ENCODE measurements at regions not wholly inside any gene's neighbourhood (a gene's known extent, or its start where the extent isn't known, plus 50 kb on each side); places are given as distances from the start of the nearest gene placed in this dataset.

GRCh38 chr2:145047554-145047953 is 527.6 kb upstream of the ZEB2 start:
- no peak for DNase-seq (ENCODE audit: low read depth)

GRCh38 chr2:145044491-145044890 is 524.6 kb upstream of the ZEB2 start:
- DNase-seq (ENCODE audit: low read depth) = no peak

GRCh38 chr2:145043399-145043834 is 523.5 kb upstream of the ZEB2 start:
- no peak for DNase-seq (ENCODE audit: low read depth)

- DNase-seq (ENCODE audit: low read depth) = no peak
These were observed 521.8 kb upstream of the ZEB2 start for GRCh38 chr2:145041706-145042105.

GRCh38 chr2:145040433-145040832 is 520.5 kb upstream of the ZEB2 start:
- no peak for DNase-seq (ENCODE audit: low read depth)

- DNase-seq (ENCODE audit: low read depth) = no peak
These were observed 518.2 kb upstream of the ZEB2 start for GRCh38 chr2:145038041-145038525.

DNA sequence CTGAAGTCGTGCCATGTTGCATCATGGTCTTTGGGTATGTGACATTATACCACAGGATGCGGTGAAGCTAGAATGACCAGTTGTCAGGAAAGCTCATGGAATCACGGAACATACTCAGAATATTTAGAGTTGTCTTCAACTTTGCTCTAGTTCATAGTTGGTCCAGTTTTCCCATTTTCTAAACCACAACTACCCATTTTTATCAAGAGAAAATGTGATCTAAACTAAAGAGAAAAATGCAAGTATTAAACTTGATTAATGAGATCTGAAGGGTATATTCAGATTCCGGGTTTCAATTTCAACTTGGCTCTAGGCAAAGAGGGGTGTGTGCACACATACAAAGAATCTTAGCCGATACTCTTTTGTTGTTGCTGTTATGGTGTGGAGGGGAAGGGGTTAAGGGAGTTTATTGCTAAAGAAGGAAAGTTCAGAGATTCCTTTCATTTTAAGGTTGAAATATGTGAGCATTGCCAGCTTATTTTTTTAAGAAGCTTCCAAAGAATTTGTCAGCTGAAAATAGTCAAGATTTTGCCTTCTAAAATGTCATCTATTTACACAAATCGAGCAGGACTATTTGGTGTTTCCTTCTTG is 516.6 kb upstream of the ZEB2 start:
- no peak for DNase-seq (ENCODE audit: low read depth)

DNA sequence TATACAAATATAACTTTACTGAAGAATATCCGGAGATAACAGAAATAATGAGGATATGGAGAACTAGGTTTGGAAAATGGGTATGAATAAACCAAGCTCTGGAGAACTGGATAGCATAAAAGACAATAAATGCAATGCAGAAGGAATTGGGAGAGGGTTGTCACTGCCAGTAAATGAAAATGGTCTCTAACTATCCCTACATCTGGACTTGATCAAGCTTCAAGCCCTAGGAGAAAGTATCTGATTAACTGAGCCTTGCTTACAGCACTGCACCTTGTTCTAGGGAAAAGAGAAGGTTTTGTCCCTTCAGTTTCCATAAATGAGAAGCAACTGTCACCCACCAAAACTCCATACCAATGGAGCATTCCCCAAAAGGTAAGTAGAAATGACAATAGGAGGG is 514.6 kb upstream of the ZEB2 start:
- DNase-seq (ENCODE audit: low read depth) = no peak

DNA sequence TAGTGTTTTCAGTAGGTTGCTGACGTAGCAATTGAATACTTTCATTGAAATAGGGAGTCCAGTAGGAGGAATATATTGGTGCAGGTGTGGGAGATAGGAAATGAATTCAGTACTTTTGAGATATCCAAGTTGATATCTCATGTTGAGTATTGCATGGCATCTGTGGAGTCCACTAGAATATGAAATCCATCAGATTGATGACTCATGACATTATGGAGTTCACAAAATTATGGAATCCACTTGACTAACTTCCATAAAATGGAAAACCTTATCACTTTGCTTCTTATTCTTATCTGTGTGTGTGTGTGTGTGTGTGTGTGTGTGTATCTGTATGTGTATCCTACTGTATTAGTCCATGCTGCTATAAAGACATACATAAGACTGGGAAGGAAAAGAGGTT is 513.5 kb upstream of the ZEB2 start:
- no peak for DNase-seq (ENCODE audit: low read depth)

DNA sequence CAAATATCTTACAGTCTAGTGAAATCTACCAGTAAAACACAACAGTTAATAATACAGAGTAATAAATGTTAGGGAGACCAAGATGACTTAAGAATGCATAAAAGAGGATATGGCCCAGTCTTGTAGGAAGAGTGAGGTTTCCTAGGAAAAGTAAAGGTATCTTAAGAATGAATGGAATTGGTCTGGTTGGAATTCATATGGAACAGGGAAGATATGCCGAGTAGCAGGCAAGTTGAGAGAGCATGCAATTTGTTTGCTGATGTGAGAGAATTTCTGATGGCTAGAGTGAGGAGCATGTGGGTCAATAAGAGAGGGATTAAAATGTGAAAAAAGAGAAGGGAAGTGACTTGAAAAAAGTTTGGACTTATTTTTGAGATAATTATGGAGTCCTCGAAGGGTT is 512.9 kb upstream of the ZEB2 start:
- DNase-seq (ENCODE audit: low read depth) = no peak

GRCh38 chr2:145029873-145030272 is 510.0 kb upstream of the ZEB2 start:
- DNase-seq (ENCODE audit: low read depth) = no peak

DNA sequence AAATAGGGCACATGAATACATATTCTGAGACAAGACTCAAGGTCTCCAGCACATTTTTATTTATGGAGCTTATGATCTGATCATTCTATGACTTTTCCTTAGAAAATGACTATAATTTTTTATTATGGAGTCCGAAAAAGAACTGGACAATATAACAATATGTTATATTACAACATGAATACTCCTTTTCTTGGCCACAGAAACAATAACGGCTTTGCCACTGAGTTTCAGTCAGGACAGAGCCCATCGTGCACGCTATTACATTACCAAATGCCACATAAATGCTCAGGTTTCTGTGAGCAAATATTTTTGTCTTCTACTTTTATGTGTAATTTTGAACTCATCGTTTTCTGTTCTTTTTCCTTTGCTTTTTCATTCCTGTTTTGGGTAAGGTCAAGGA is 509.2 kb upstream of the ZEB2 start:
- DNase-seq (ENCODE audit: low read depth) = no peak

GRCh38 chr2:145028101-145028920 is 508.4 kb upstream of the ZEB2 start:
- no peak for DNase-seq (ENCODE audit: low read depth)

DNA sequence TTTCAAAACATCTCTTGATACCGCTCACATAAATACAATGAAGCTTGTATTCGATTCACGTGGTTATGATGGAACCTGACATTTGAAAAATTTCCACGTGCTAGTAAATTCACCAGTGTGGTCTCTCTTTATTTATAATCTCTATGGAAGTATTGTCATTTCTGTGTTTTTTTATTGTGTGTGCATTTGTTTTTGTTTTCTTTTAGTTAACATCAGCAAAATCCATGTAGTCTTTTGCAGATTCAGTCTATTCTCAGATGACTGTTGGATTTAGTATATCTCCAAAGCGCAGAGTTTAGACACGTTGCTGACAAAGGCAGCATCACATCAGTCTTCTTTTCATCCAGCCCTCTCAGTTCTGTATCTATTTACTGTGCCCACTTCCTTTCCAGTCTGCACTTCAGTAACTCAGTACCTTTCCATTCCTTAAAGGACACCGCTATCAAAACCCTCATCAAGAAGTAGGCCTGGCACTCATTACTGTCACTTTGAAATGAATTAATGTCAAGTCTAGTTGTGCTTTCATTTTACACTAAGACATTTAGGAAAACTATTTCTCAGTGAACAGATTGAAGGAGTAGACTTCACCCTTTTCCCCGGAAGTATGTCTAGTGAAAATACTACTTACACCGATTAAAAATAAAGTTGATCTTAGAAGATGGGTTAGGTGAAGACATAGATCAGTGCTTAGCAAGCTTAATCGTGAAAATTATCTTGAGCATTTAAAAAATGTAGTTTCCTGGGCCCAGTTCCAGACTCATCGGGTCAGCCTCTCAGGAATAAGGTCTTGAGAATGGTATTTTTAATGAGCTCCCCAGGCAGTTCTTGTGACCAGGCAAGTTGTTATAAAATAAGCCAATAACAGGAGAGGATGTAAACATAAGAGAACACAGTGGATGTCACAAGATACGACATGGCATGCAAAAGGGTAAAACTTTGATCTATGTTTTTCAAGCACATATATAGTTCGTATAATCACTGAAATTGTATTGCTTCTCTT is 506.8 kb upstream of the ZEB2 start:
- no peak for DNase-seq (ENCODE audit: low read depth)

- DNase-seq (ENCODE audit: low read depth) = no peak
These were observed 505.5 kb upstream of the ZEB2 start for GRCh38 chr2:145025382-145025781.

DNA sequence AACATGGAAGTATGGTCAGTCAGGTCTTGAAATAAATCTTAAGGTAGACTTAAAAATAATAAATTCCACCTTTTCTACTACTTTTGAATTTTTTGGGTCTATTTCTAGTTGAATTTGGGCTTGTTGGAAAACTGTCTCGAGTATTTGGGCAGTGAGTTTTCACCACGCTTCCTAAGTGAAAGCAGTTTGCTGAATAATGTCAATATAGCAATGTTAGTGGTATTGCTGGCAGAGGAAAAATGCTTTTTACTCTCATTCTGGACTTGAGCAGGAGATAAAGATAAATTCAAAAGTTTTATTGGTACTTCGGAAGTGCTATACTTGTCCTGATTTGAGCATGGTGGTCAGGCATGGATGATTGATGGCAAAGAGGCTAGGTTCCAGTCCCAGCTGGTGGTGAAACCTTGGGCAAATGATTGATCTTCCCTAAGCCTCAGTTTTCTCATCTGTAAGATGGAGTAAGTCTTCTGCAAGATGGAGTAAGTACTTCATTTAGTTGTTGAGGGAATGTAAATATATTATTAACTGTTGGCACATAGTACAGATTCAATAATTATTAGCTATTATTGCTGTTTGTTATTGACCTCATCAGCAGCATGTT is 503.5 kb upstream of the ZEB2 start:
- no peak for DNase-seq (ENCODE audit: low read depth)

DNA sequence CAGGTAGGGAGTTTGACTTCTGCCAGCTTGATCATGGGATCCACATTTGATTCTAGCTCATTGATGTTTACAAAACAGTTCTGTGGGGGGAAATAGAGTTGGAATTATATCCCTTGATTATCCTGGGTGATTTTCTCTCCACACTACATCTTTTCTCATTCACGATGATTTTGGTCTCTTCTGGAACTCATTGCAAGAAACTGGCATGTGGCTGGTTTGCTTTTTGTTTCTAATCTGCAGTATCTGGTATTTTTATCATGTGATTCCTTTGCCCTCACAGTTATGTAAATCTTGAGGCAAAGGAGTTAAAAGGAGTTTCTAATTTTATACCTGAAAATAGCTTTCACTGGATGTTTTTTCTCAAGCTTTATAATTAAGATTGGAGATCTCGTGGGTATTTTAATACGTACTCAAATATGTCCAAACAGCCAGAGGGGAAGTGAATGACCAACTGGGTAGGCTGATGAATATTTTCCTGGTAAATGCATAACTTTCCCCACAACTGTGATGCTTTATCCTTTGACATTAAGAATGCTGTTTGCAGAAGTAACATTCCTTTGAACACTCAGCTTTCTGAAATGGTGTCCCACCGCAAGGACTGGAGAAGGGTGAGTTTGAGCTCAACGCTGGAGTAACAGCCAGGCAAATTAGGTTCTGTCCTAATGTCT is 502.9 kb upstream of the ZEB2 start:
- no peak for DNase-seq (ENCODE audit: low read depth)

- no peak for DNase-seq (ENCODE audit: low read depth)
These were observed 502.2 kb upstream of the ZEB2 start for GRCh38 chr2:145021962-145022665.

- DNase-seq (ENCODE audit: low read depth) = no peak
These were observed 500.8 kb upstream of the ZEB2 start for GRCh38 chr2:145020694-145021093.

- DNase-seq (ENCODE audit: low read depth) = no peak
These were observed 500.2 kb upstream of the ZEB2 start for GRCh38 chr2:145020139-145020538.

- no peak for DNase-seq (ENCODE audit: low read depth)
These were observed 498.6 kb upstream of the ZEB2 start for GRCh38 chr2:145018502-145018901.
